DND-41 (cell line): ENCODE measurements at regions not wholly inside any gene's neighbourhood (a gene's known extent, or its start where the extent isn't known, plus 50 kb on each side); places are given as distances from the start of the nearest gene placed in this dataset.

ENCODE experiments used
- EZH2 ChIP-seq: IDR thresholded peaks from 3 replicates; pipeline ENCODE4 v1.6.1; 2012; ENCODE audit warnings: borderline replicate concordance, low read depth, mild to moderate bottlenecking, moderate library complexity, low read length, inconsistent platforms; ENCODE audit not compliant: severe bottlenecking
- TF ChIP-seq, protein P1 (sequence below): IDR thresholded peaks from 2 replicates; pipeline ENCODE4 v1.5.1; 2012; ENCODE audit warnings: borderline replicate concordance, low read length, moderate library complexity, mild to moderate bottlenecking; ENCODE audit not compliant: poor library complexity, severe bottlenecking; ENCODE audit errors: extremely low read depth

DNA sequence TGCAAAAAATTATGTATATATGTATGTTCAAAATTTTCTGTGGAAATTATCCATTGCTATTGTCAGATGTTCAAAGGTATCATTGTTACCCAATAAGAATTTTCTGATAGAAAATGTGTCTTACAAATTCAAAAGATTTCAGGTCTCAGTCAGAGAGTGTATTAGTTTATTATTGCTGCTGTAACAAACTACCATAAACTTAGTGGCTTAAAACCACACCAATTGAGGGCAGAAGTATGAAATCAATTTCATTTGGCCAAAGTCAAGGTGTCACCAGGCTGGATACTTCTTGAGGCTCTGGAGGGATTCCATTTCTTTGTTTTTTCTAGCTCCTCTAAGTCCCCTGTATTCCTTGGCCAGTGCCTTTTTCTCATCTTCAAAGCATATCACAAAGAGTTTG, 914.4 kb upstream of the ROBO1 start:
- TF ChIP-seq, protein P1, sequence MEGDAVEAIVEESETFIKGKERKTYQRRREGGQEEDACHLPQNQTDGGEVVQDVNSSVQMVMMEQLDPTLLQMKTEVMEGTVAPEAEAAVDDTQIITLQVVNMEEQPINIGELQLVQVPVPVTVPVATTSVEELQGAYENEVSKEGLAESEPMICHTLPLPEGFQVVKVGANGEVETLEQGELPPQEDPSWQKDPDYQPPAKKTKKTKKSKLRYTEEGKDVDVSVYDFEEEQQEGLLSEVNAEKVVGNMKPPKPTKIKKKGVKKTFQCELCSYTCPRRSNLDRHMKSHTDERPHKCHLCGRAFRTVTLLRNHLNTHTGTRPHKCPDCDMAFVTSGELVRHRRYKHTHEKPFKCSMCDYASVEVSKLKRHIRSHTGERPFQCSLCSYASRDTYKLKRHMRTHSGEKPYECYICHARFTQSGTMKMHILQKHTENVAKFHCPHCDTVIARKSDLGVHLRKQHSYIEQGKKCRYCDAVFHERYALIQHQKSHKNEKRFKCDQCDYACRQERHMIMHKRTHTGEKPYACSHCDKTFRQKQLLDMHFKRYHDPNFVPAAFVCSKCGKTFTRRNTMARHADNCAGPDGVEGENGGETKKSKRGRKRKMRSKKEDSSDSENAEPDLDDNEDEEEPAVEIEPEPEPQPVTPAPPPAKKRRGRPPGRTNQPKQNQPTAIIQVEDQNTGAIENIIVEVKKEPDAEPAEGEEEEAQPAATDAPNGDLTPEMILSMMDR = no peak
- TF ChIP-seq EZH2 = no peak
